A673 (cell line): ENCODE measurements at regions not wholly inside any gene's neighbourhood (a gene's known extent, or its start where the extent isn't known, plus 50 kb on each side); places are given as distances from the start of the nearest gene placed in this dataset.

Experiments used
- BruUV-seq: library from RNA; stranded (reverse); fragments of 400-500 nt; replicated peaks from 2 replicates; lab custom pipeline; 2021; lab: Mats Ljungman, UMichigan
- CTCF ChIA-PET: fragments of 300-600 bp; sonication (Branson Sonifier 250); formaldehyde crosslinking; loops from one replicate; lab custom pipeline; 2022; ENCODE audit warnings: antibody characterized with exemption; lab: Charles Lee
- POLR2A ChIA-PET: fragments of 300-600 bp; sonication (Branson Sonifier 250); formaldehyde crosslinking; loops from one replicate; lab custom pipeline; 2022; ENCODE audit warnings: antibody characterized with exemption; ENCODE audit not compliant: low non-redundant PET; lab: Charles Lee
- DNase-seq: peaks from one replicate; pipeline ENCODE4 v3.0.0-alpha.2; 2015; ENCODE audit warnings: low spot score
- H3K27ac ChIP-seq: fragments of 200-600 bp; sonication (generic); 2 replicates; pipeline ENCODE4 v1.5.1; 2016; ENCODE audit warnings: mixed run types, low read depth, mild to moderate bottlenecking, mixed read lengths, antibody characterized with exemption, low read length; ENCODE audit not compliant: poor library complexity, severe bottlenecking
- H3K27me3 ChIP-seq: fragments of 200-600 bp; sonication (generic); replicated peaks from 2 replicates; pipeline ENCODE4 v1.6.1; 2017; ENCODE audit warnings: mixed run types, low read depth, mild to moderate bottlenecking, mixed read lengths, antibody characterized with exemption, low read length; ENCODE audit not compliant: insufficient read depth, poor library complexity
- H3K36me3 ChIP-seq: fragments of 200-600 bp; sonication (generic); 2 replicates; pipeline ENCODE4 v1.6.1; 2016; ENCODE audit warnings: mixed run types, mild to moderate bottlenecking, mixed read lengths, antibody characterized with exemption, low read length; ENCODE audit not compliant: insufficient read depth, poor library complexity, severe bottlenecking
- H3K4me1 ChIP-seq: fragments of 200-600 bp; sonication (generic); 2 replicates; pipeline ENCODE4 v1.6.1; 2017; ENCODE audit warnings: mixed run types, mild to moderate bottlenecking, mixed read lengths, antibody characterized with exemption, low read length; ENCODE audit not compliant: insufficient read depth, poor library complexity, severe bottlenecking
- H3K4me3 ChIP-seq: fragments of 200-600 bp; sonication (generic); 2 replicates; pipeline ENCODE4 v1.5.1; 2016; ENCODE audit warnings: low read depth, mixed run types, mild to moderate bottlenecking, mixed read lengths, low read length; ENCODE audit not compliant: poor library complexity, severe bottlenecking
- H3K9me3 ChIP-seq: fragments of 200-600 bp; sonication (generic); 2 replicates; pipeline ENCODE4 v1.6.1; 2016; ENCODE audit warnings: mixed run types, low read depth, mild to moderate bottlenecking, mixed read lengths, antibody characterized with exemption, low read length; ENCODE audit not compliant: poor library complexity, severe bottlenecking
- CTCF ChIP-seq: fragments of 300-800, 200-600 bp; sonication (generic); conservative IDR thresholded peaks from 2 replicates; pipeline ENCODE4 v1.5.1; 2017; ENCODE audit warnings: low read depth, mild to moderate bottlenecking, antibody characterized with exemption, low read length, moderate library complexity, mixed read lengths
- intact Hi-C: fragments of 100-400 bp; cut with micrococcal nuclease; formaldehyde crosslinking; loops from one replicate; pipeline ENCODE4 v1.10.0; 2022; ENCODE audit not compliant: unreplicated experiment

- Histone ChIP-seq H3K9me3 (peaks cover 23% of the 10 kb centered on the region), H3K4me1 (no peaks in the 10 kb centered on the region), H3K4me3 (no peak overlapping the region), H3K36me3 (no peaks in the 10 kb centered on the region), H3K27me3 (no peaks in the 10 kb centered on the region), H3K27ac (no peak overlapping the region)
- ChIA-PET POLR2A (no interaction called here), CTCF (no interaction called here)
- no TSS peak for BruUV-seq
- no peak for TF ChIP-seq CTCF
- intact Hi-C loops, result no loop called here
- DNase-seq, result peak; percentile 12
Observed at GRCh38 chr2:171630812-171631626, 56.2 kb upstream of the DYNC1I2 start.
